GM19452 (cell line): ENCODE measurements at regions not wholly inside any gene's neighbourhood (a gene's known extent, or its start where the extent isn't known, plus 50 kb on each side); places are given as distances from the start of the nearest gene placed in this dataset.

Experiments used
- ATAC-seq: cut with Tn5 transposase; IDR thresholded peaks from one replicate; pipeline ENCODE4 v1.9.1; 2021; ENCODE audit not compliant: unreplicated experiment

GRCh38 chr15:38072348-38073177 is 138.1 kb downstream of the TMCO5A start:
- peak; percentile 55 for ATAC-seq

- no peak for ATAC-seq
Measured at GRCh38 chr15:38073178-38073946, 138.9 kb downstream of the TMCO5A start.

GRCh38 chr15:38074029-38074428 is 139.6 kb downstream of the TMCO5A start:
- ATAC-seq = no peak

- no peak for ATAC-seq
Measured at GRCh38 chr15:38075466-38075865, 141.0 kb downstream of the TMCO5A start.

- ATAC-seq = peak; percentile 31
Measured at GRCh38 chr15:38076786-38077185, 142.3 kb downstream of the TMCO5A start.

GRCh38 chr15:38079236-38079635 is 144.8 kb downstream of the TMCO5A start:
- no peak for ATAC-seq

GRCh38 chr15:38080651-38081275 is 146.3 kb downstream of the TMCO5A start:
- no peak for ATAC-seq

- peak; percentile 81 for ATAC-seq
Measured at GRCh38 chr15:38084289-38084688, 149.8 kb downstream of the TMCO5A start.

- peak; percentile 67 for ATAC-seq
Measured at GRCh38 chr15:38085114-38085513, 150.7 kb downstream of the TMCO5A start.

- peak; percentile 38 for ATAC-seq
Measured at GRCh38 chr15:38085931-38086568, 151.6 kb downstream of the TMCO5A start.

GRCh38 chr15:38086611-38087010 is 152.2 kb downstream of the TMCO5A start:
- ATAC-seq = no peak

- ATAC-seq = no peak
Measured at GRCh38 chr15:38088971-38089370, 154.5 kb downstream of the TMCO5A start.

- ATAC-seq = no peak
Measured at GRCh38 chr15:38090223-38090622, 155.8 kb downstream of the TMCO5A start.

GRCh38 chr15:38090678-38091077 is 156.2 kb downstream of the TMCO5A start:
- no peak for ATAC-seq

- no peak for ATAC-seq
Measured at GRCh38 chr15:38091078-38091645, 156.7 kb downstream of the TMCO5A start.

- no peak for ATAC-seq
Measured at GRCh38 chr15:38093931-38094330, 158.7 kb upstream of the SPRED1 start.

GRCh38 chr15:38102972-38103371 is 149.7 kb upstream of the SPRED1 start:
- no peak for ATAC-seq

GRCh38 chr15:38103564-38103963 is 149.1 kb upstream of the SPRED1 start:
- ATAC-seq = no peak

- no peak for ATAC-seq
Measured at GRCh38 chr15:38111070-38111469, 141.6 kb upstream of the SPRED1 start.

- no peak for ATAC-seq
Measured at GRCh38 chr15:38112406-38112805, 140.2 kb upstream of the SPRED1 start.

GRCh38 chr15:38115121-38115520 is 137.5 kb upstream of the SPRED1 start:
- ATAC-seq = no peak
